ENCODE measurements at regions not wholly inside any gene's neighbourhood (a gene's known extent, or its start where the extent isn't known, plus 50 kb on each side); places are given as distances from the start of the nearest gene placed in this dataset.

GRCh38 chr4:12071316-12071715, 642.6 kb upstream of the HS3ST1 start:
- Histone ChIP-seq H3K9me3 (ENCODE audit: control insufficient read depth in 1 of 2, insufficient read depth in 1 of 2, low read depth in 1 of 2, low read length in 2 of 2) (no peaks in the 10 kb centered on the region), H4K20me1 (ENCODE audit: insufficient read depth) (no peaks in the 10 kb centered on the region), H3K36me3 (ENCODE audit: control insufficient read depth in 1 of 2, insufficient read depth in 2 of 2, low read length in 2 of 2) (no peaks in the 10 kb centered on the region), H3K27me3 (ENCODE audit: insufficient read depth, low read length) (no peaks in the 10 kb centered on the region), H3K4me3 (replicated peaks in 1 of 2; ENCODE audit: low read depth in 1 of 2, low read length in 2 of 2) (no peak overlapping the region), H3K9me2 (ENCODE audit: insufficient read depth) (no peaks in the 10 kb centered on the region), H3K4me1 (ENCODE audit: control insufficient read depth in 1 of 2, insufficient read depth in 2 of 2, low read length in 2 of 2) (no peaks in the 10 kb centered on the region), H3K9ac (ENCODE audit: low read length) (no peak overlapping the region), H3K27ac (ENCODE audit: low read depth, low read length) (no peak overlapping the region), H3K79me2 (ENCODE audit: insufficient read depth, low read length) (no peaks in the 10 kb centered on the region), H2AFZ (ENCODE audit: low read depth, low read length, poor library complexity, severe bottlenecking) (no peak overlapping the region), H3K4me2 (ENCODE audit: low read length) (no peak overlapping the region)
- ATAC-seq (no peak), DNase-seq (ENCODE audit: low read depth, low spot score) (no peak)
- no TSS peak for BruUV-seq (replicated peaks)
- POLR2A ChIA-PET = no interaction called here
- CTCF ChIA-PET = no interaction called here
- RAD21 ChIA-PET (ENCODE audit: low non-redundant PET in 1 of 2, low total read pairs in 2 of 2, uncharacterized antibody in 2 of 2, unreplicated experiment in 2 of 2) = no interaction called here
- intact Hi-C loops (cut with micrococcal nuclease) = no loop called here
- TF ChIP-seq ATF3 (IDR thresholded peaks at IDR 0.05) = no peak
- TF ChIP-seq ELF1 (IDR thresholded peaks at IDR 0.05; ENCODE audit: borderline replicate concordance, low read depth) = no peak
- TF ChIP-seq EZH2phosphoT487 (IDR thresholded peaks at IDR 0.05; ENCODE audit: borderline replicate concordance) = no peak
- no peak for TF ChIP-seq ZFX (IDR thresholded peaks at IDR 0.05)
- TF ChIP-seq CTCF (IDR thresholded peaks at IDR 0.05 in 2 of 3, conservative IDR thresholded peaks at IDR 0.05 in 1 of 3; ENCODE audit: borderline replicate concordance in 1 of 3, insufficient read depth in 1 of 3, low read depth in 2 of 3, low read length in 2 of 3) = no peak
- no peak for TF ChIP-seq TCF7L2 (IDR thresholded peaks at IDR 0.05; ENCODE audit: borderline replicate concordance, extremely low read depth, insufficient read depth, insufficient read length)
- TF ChIP-seq REST (IDR thresholded peaks at IDR 0.05; ENCODE audit: low read depth) = no peak
- no peak for TF ChIP-seq SP1 (IDR thresholded peaks at IDR 0.05; ENCODE audit: low read depth)
- no peak for TF ChIP-seq POLR2A (IDR thresholded peaks at IDR 0.05; ENCODE audit: borderline replicate concordance, extremely low read depth, insufficient read depth, insufficient read length)
